K562 (cell line): ENCODE measurements at regions not wholly inside any gene's neighbourhood (a gene's known extent, or its start where the extent isn't known, plus 50 kb on each side); places are given as distances from the start of the nearest gene placed in this dataset.

ENCODE experiments used
- ATAC-seq: fragments of 200-7000 bp; cut with Tn5 transposase; 3 replicates; pipeline ENCODE4 v1.9.1; 2020; ENCODE audit warnings: moderate library complexity
- BruUV-seq: library from RNA; stranded (reverse); fragments of 400-500 nt; replicated peaks from 2 replicates; lab custom pipeline; 2021; lab: Mats Ljungman, UMichigan
- CTCF ChIA-PET: fragments of 300-600 bp; formaldehyde crosslinking; extraction: SDS; loops from one replicate; lab custom pipeline; 2021; ENCODE audit warnings: low intra/inter-chr PET ratio; lab: Yijun Ruan, JAX
- POLR2A ChIA-PET: fragments of 300-600, 350-650 bp; sonication (Branson Sonifier 250); formaldehyde crosslinking; extraction: SDS; loops from one replicate; lab custom pipeline; 2021; ENCODE audit warnings: antibody characterized with exemption, inconsistent platforms; lab: Yijun Ruan, JAX
- DNase-seq, 4 experiments: peaks; one replicate each; pipeline versions ENCODE4 v3.0.0 to v3.0.0-alpha.2; 2011 to 2018; ENCODE audit warnings: low spot score in 3 of 4, mixed read lengths in 3 of 4; ENCODE audit errors: extremely low read depth in 1 of 4
- FAIRE-seq: peaks from 2 replicates; lab custom pipeline; 2011; peaks lifted over from hg19 to GRCh38; lab: Jason Lieb, UNC
- H2AFZ ChIP-seq: 2 replicates; pipeline ENCODE4 v1.6.0; 2011; ENCODE audit warnings: low read depth, low read length, control low read depth, inconsistent platforms
- H3K27ac ChIP-seq: fragments of 200-600 bp; 3 replicates; pipeline ENCODE4 v1.8.0; 2011; ENCODE audit warnings: low read depth, mild to moderate bottlenecking, control low read depth, inconsistent platforms, low read length, moderate library complexity, mixed read lengths; ENCODE audit errors: extremely low read depth
- H3K27me3 ChIP-seq, 2 experiments: fragments of 300-600 bp in 1 of 2; 2 replicates in 1 of 2; 3 replicates in 1 of 2; pipeline versions ENCODE4 v1.6.0 to v1.8.0; 2011; ENCODE audit warnings: inconsistent platforms in 2 of 2, low read length in 2 of 2, mild to moderate bottlenecking in 1 of 2, mixed read lengths in 1 of 2, moderate library complexity in 1 of 2; ENCODE audit not compliant: control insufficient read depth in 2 of 2, insufficient read depth in 2 of 2
- H3K36me3 ChIP-seq: fragments of 300-600 bp; 3 replicates; pipeline ENCODE4 v1.8.0; 2011; ENCODE audit warnings: mild to moderate bottlenecking, low read length, inconsistent platforms; ENCODE audit not compliant: control insufficient read depth, insufficient read depth
- H3K4me1 ChIP-seq, 2 experiments: fragments of 200-600 bp in 1 of 2; replicated peaks in 1 of 2; 2 replicates in 1 of 2; 3 replicates in 1 of 2; pipeline versions ENCODE4 v1.5.1 to v1.8.0; 2011; ENCODE audit warnings: inconsistent platforms in 2 of 2, low read length in 2 of 2, mild to moderate bottlenecking in 1 of 2, mixed read lengths in 1 of 2, moderate library complexity in 1 of 2; ENCODE audit not compliant: control insufficient read depth in 2 of 2, insufficient read depth in 2 of 2
- H3K4me2 ChIP-seq: 2 replicates; pipeline ENCODE4 v1.6.1; 2011; ENCODE audit warnings: low read length, control low read depth, inconsistent platforms, mixed read lengths; ENCODE audit not compliant: insufficient read depth
- H3K4me3 ChIP-seq: fragments of 200-600 bp; sonication (generic), shearing (Covaris generic); 2 replicates; pipeline ENCODE4 v1.5.1; 2016; ENCODE audit warnings: control low read depth, inconsistent platforms
- H3K79me2 ChIP-seq: fragments of 200-600 bp; 3 replicates; pipeline ENCODE4 v1.8.0; 2011; ENCODE audit warnings: low read length, inconsistent platforms; ENCODE audit not compliant: control insufficient read depth, insufficient read depth
- H3K9ac ChIP-seq, 2 experiments: 2 replicates each; pipeline versions ENCODE4 v1.6.0 to v1.6.1; 2011; ENCODE audit warnings: low read depth in 2 of 2, low read length in 2 of 2, control low read depth in 1 of 2, inconsistent platforms in 1 of 2, mild to moderate bottlenecking in 1 of 2, mixed read lengths in 1 of 2; ENCODE audit not compliant: insufficient read depth in 1 of 2
- H3K9me1 ChIP-seq: one replicate; pipeline ENCODE4 v1.6.0; 2011; ENCODE audit warnings: inconsistent platforms, mild to moderate bottlenecking, low read length, moderate library complexity; ENCODE audit not compliant: control insufficient read depth, insufficient read depth
- H3K9me3 ChIP-seq: replicated peaks from 2 replicates; pipeline ENCODE4 v1.5.1; 2011; ENCODE audit warnings: low read depth, low read length, inconsistent platforms; ENCODE audit not compliant: control insufficient read depth, insufficient read depth
- H4K20me1 ChIP-seq: replicated peaks from 2 replicates; pipeline ENCODE4 v1.6.1; 2011; ENCODE audit warnings: low read length, inconsistent platforms, mixed read lengths; ENCODE audit not compliant: control insufficient read depth, insufficient read depth
- ATF3 ChIP-seq, 2 experiments: fragments of 450-650 bp in 1 of 2; sonication (generic) in 1 of 2; formaldehyde crosslinking in 1 of 2; IDR thresholded peaks in 1 of 2; conservative IDR thresholded peaks in 1 of 2; 2 replicates each; pipeline versions ENCODE4 v1.6.1 to v1.8.1; 2016 to 2023; ENCODE audit warnings: mild to moderate bottlenecking in 2 of 2, moderate library complexity in 2 of 2, inconsistent platforms in 1 of 2, missing genetic modification reagents in 1 of 2
- ATF6 ChIP-seq: sonication (generic); formaldehyde crosslinking; IDR thresholded peaks from 2 replicates; pipeline ENCODE4 v1.4.0; 2020; ENCODE audit warnings: mild to moderate bottlenecking, missing genetic modification reagents
- C11orf30 ChIP-seq: fragments of 450-650 bp; IDR thresholded peaks from 2 replicates; pipeline ENCODE4 v1.6.1; 2016; ENCODE audit warnings: low read depth, mild to moderate bottlenecking
- DMBX1 ChIP-seq: fragments of 250-450 bp; sonication (Bioruptor Pico); IDR thresholded peaks from 2 replicates; pipeline ENCODE4 v1.8.0; 2022; ENCODE audit warnings: inconsistent platforms, mild to moderate bottlenecking, moderate library complexity, borderline replicate concordance
- MLX ChIP-seq, 2 experiments: fragments of 450-650 bp in 1 of 2; sonication (generic) in 1 of 2; formaldehyde crosslinking; conservative IDR thresholded peaks; 2 replicates each; pipeline versions ENCODE4 v1.4.0 to v1.8.1; 2020 to 2022; ENCODE audit warnings: mild to moderate bottlenecking in 1 of 2, missing genetic modification reagents in 1 of 2
- NFXL1 ChIP-seq: fragments of 450-650 bp; formaldehyde crosslinking; IDR thresholded peaks from 2 replicates; pipeline ENCODE4 v1.4.0; 2021; ENCODE audit warnings: mild to moderate bottlenecking
- POU5F1 ChIP-seq: fragments of 150-350 bp; IDR thresholded peaks from 2 replicates; pipeline ENCODE4 v1.6.1; 2014; ENCODE audit warnings: borderline replicate concordance, low read length, low read depth, mild to moderate bottlenecking; ENCODE audit not compliant: partially characterized antibody
- TAF1 ChIP-seq: IDR thresholded peaks from 2 replicates; pipeline ENCODE4 v1.6.1; 2011; ENCODE audit warnings: mild to moderate bottlenecking, low read length, moderate library complexity; ENCODE audit not compliant: insufficient read depth, control insufficient read depth, severe bottlenecking; ENCODE audit errors: extremely low read depth
- THAP7 ChIP-seq: fragments of 250-450 bp; sonication (Bioruptor Pico); IDR thresholded peaks from 2 replicates; pipeline ENCODE4 v1.5.0; 2021
- TRIM25 ChIP-seq: fragments of 450-650 bp; IDR thresholded peaks from 2 replicates; pipeline ENCODE4 v1.7.0; 2016; ENCODE audit warnings: borderline replicate concordance
- ZNF507 ChIP-seq: conservative IDR thresholded peaks from 2 replicates; pipeline ENCODE4 v1.6.1; 2017; ENCODE audit warnings: missing genetic modification characterization, missing compliant biosample characterization
- WGBS: fragments of 100-300 bp; shearing (Covaris generic); methylation state at CpG from one replicate; pipeline ENCODE4 v1.1.6; 2016; ENCODE audit warnings: low coverage, mixed read lengths; ENCODE audit not compliant: insufficient coverage; ENCODE audit errors: missing lambda C conversion rate; 5-methylcytosine and 5-hydroxymethylcytosine counted together
- in situ Hi-C: fragments of 300-500 bp; cut with MboI; formaldehyde crosslinking; loops from 4 replicates; pipeline ENCODE4 v1.15.0; 2018; ENCODE audit warnings: inconsistent platforms, mixed read lengths
- intact Hi-C: fragments of 100-400 bp; cut with micrococcal nuclease; formaldehyde crosslinking; loops from 2 replicates; pipeline ENCODE4 v1.14.2; 2022

GRCh38 chr6:47400581-47400980 lies 77.0 kb upstream of the CD2AP start:
- Histone ChIP-seq H3K9ac (no peak overlapping the region), H2AFZ (no peak overlapping the region), H3K36me3 (no peaks in the 10 kb centered on the region), H4K20me1 (no peaks in the 10 kb centered on the region), H3K27ac (no peak overlapping the region), H3K9me1 (no peaks in the 10 kb centered on the region), H3K4me3 (no peak overlapping the region), H3K4me2 (no peak overlapping the region), H3K27me3 (peaks cover 0 to 3% of the 10 kb centered on the region in 2 experiments; a peak in 2 of 5 replicates), H3K9me3 (no peaks in the 10 kb centered on the region), H3K79me2 (no peaks in the 10 kb centered on the region), H3K4me1 (no peaks in the 10 kb centered on the region)
- BruUV-seq = no TSS peak
- ChIA-PET POLR2A (no interaction called here), CTCF (no interaction called here)
- DNase-seq (no peak), ATAC-seq (no peak), FAIRE-seq (no peak)
- intact Hi-C loops (no loop called here), in situ Hi-C loops (loop anchor here (25.0 kb wide), 1 partner anchor 212 kb away; no protein-coding TSS in a partner anchor)
- WGBS = 2% methylated on average over 3 of the region's 3 CpGs
- no peak for TF ChIP-seq DMBX1 (CRISPR knock-in tag)
- TF ChIP-seq TRIM25 = no peak
- TF ChIP-seq ZNF507 = no peak
- no peak for TF ChIP-seq C11orf30
- TF ChIP-seq ATF3 (IDR thresholded peaks at IDR 0.05) = no peak
- no peak for TF ChIP-seq ATF3 (CRISPR knock-in tag; conservative IDR thresholded peaks at IDR 0.05)
- TF ChIP-seq THAP7 (CRISPR knock-in tag) = no peak
- TF ChIP-seq MLX (CRISPR knock-in tag; conservative IDR thresholded peaks at IDR 0.05) = no peak
- no peak for TF ChIP-seq ATF6 (CRISPR knock-in tag)
- TF ChIP-seq TAF1 = no peak
- TF ChIP-seq NFXL1 (CRISPR knock-in tag) = no peak
- no peak for TF ChIP-seq POU5F1
